ENCODE measurements at regions not wholly inside any gene's neighbourhood (a gene's known extent, or its start where the extent isn't known, plus 50 kb on each side); places are given as distances from the start of the nearest gene placed in this dataset.
A peak's percentile ranks its signal among the peaks of the same experiment; 100 is the strongest.
"Not testable (repeated sequence)": the region's sequence is repeated elsewhere in the genome, so short reads cannot be mapped to it uniquely, and the experiment has no call there.

DNA sequence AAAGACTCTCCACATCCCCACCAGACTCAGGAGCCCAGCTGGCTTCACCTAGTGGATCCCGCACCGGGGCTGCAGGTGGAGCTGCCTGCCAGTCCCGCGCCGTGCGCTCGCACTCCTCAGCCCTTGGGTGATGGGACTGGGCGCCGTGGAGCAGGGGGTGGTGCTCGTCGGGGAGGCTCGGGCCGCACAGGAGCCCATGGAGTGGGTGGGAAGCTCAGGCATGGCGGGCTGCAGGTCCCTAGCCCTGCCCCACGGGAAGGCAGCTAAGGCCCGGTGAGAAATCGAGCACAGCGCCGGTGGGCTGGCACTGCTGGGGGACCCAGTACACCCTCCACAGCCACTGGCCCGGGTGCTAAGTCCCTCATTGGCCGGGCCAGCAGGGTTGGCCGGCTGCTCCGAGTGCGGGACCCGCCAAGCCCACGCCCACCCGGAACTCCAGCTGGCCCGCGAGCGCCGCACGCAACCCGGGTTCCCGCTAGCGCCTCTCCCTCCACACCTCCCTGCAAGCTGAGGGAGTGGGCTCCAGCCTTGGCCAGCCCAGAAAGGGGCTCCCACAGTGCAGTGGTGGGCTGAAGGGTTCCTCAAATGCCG lies 93.2 kb upstream of the CCBE1 start:
- not testable (repeated sequence) for H3K36me3 Mint-ChIP-seq; H3K27ac Mint-ChIP-seq; H3K4me1 Mint-ChIP-seq; H3K9me3 Mint-ChIP-seq; H3K4me3 Mint-ChIP-seq; DNase-seq; ATAC-seq (ENCODE audit: low read depth in 2 of 2)
- peaks cover 5 to 17% (median 12%) of the 10 kb centered on the region in 3 donors for H3K27me3 Mint-ChIP-seq

DNA sequence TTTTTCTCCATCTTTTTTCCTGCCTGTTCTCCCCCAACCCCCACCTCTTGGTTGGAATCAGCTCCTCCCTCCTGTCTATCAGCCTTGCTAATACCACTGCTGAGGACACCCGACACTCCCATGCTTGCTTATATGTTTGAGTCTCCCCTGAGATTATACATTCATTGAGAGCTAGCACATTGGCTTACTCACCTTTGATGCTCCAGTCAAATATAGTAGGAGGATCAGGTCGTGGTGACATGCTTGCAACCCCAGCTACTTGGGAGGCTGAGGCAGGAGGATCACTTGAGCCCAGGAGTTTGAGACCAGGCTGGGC lies 91.5 kb upstream of the CCBE1 start:
- DNase-seq (no peak), ATAC-seq (ENCODE audit: low read depth in 2 of 2) (no peak)
- Mint-ChIP-seq H3K4me1 (no peaks in the 10 kb centered on the region), H3K27me3 (peaks cover 5 to 12% (median 7%) of the 10 kb centered on the region in 3 donors), H3K4me3 (no peak overlapping the region), H3K36me3 (no peaks in the 10 kb centered on the region), H3K9me3 (no peaks in the 10 kb centered on the region), H3K27ac (peak overlapping the region in 2 of 6 donors; percentile 10 to 49)

DNA sequence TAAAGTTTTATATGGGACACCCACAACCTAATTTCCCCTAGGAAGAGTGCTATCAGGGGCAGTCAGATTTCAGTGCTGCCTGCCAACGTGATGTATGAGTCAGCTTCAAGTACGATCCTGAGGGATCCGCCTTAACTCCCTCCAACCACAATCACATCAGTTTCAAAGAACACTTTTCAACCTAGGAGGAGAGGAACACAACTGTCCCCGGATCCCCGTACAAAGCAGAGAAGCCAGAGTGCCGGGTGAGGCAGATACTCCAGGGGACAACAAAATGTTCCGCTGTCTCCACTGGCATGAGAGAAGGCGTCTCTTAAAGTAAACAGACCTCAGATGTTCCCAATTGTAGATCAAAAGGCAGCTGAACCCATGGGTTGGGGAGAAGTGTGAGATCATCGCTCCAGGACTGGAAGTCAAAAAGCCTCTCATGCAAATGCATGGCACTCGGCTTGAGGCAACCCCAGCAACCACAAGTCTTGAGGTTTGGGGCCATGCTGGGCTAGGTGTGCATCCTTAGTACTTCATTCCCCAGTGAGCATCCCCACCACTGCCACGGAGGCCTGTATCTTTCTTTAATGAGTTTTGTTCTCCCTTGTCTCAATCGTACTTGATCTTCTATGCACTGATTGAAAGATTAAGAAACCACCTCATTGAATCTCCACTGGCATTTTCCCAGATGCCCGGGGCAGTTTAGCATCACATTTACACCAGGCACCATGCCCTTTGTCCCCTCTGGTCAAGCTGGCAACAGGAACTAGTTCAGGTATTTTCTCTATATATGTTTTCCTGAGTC lies 91.0 kb upstream of the CCBE1 start:
- peak overlapping the region in 1 of 6 donors; percentile 50 for H3K27ac Mint-ChIP-seq
- ATAC-seq (ENCODE audit: low read depth in 2 of 2) = no peak
- peak overlapping the region in 1 of 8 donors; percentile 22 for H3K4me3 Mint-ChIP-seq

DNA sequence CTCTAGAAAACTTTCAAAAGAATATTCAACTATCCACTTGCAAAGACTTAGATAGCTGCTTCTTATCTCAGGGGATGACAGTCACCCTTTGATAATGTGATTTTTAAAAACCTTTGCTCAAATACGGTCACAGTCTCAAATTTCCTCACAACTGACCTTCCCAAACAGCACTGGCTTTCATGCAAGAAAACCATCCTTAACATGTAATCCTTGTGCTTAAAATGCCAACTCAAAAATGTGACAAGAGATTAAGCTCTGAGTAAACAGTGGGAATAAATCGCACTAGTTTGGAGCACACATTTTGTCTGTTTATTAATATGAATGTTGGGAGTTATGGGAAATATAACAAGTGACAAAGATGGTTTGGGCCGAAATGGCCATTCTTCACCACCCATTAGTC lies 87.5 kb upstream of the CCBE1 start:
- Mint-ChIP-seq H3K27ac (no peak overlapping the region), H3K4me3 (no peak overlapping the region), H3K27me3 (peaks cover 7 to 16% (median 12%) of the 10 kb centered on the region in 3 donors), H3K9me3 (no peaks in the 10 kb centered on the region), H3K36me3 (no peaks in the 10 kb centered on the region), H3K4me1 (peaks cover 0 to 3% (median 0%) of the 10 kb centered on the region in 3 donors)
- no peak for ATAC-seq (ENCODE audit: low read depth in 2 of 2)
- DNase-seq = no peak

More for the DNA sequence above, 91.0 kb upstream of the CCBE1 start:
- H3K4me1 Mint-ChIP-seq = peaks cover 0 to 2% (median 0%) of the 10 kb centered on the region in 3 donors
- peaks cover 8 to 12% (median 12%) of the 10 kb centered on the region in 3 donors for H3K27me3 Mint-ChIP-seq
- DNase-seq = no peak
- no peaks in the 10 kb centered on the region for H3K9me3 Mint-ChIP-seq
- H3K36me3 Mint-ChIP-seq = no peaks in the 10 kb centered on the region

DNA sequence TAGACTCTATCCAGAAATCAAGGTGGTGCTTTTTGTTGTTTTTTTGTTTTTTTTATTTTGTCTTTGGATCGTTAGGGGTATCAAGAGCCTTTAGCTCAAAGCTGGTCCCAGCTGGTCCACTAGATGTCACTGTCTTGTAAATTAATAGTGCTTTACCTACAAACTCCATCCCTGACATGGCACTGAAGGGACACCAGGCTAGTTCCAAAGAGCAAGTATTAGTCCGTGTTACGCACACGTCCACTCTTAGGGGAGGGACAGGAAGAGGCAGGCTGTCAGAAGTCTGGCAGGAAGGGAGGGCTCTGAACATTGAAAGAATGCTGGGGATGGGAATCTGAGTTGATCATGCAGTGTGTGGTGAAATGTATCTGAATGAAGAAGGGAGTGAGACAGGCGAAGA lies 85.9 kb upstream of the CCBE1 start:
- ATAC-seq (ENCODE audit: low read depth in 2 of 2) (no peak), DNase-seq (no peak)
- Mint-ChIP-seq H3K27ac (peak overlapping the region in 2 of 6 donors; percentile 0), H3K36me3 (no peaks in the 10 kb centered on the region), H3K4me3 (no peak overlapping the region), H3K27me3 (peaks cover 4 to 10% (median 7%) of the 10 kb centered on the region in 3 donors), H3K4me1 (peaks cover 0 to 3% (median 0%) of the 10 kb centered on the region in 3 donors), H3K9me3 (no peaks in the 10 kb centered on the region)

DNA sequence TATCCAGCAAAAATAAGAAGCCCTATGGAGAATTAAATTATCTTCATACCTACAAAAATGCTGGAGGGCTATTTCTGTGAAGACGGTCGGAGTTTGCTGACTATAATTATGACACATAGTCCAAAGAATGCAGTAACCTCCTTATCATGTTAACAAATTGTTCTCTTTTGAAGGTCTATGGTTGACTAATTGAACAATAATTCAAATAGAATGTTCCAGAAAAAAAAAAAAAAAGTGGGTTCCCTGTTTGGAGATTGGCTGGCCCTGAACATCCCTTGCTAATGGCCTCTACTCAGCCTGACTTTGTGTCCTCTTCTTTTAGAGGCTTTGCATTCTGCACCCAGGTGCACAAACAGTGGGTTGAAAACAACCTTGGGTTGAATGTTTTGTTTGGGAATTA lies 82.8 kb upstream of the CCBE1 start:
- no peak overlapping the region for H3K4me3 Mint-ChIP-seq
- H3K27ac Mint-ChIP-seq = no peak overlapping the region
- no peak for DNase-seq
- H3K4me1 Mint-ChIP-seq = peaks cover 0 to 3% (median 0%) of the 10 kb centered on the region in 3 donors
- peaks cover 5 to 23% (median 10%) of the 10 kb centered on the region in 3 donors for H3K27me3 Mint-ChIP-seq
- peaks cover 0 to 17% (median 16%) of the 10 kb centered on the region in 7 donors for H3K9me3 Mint-ChIP-seq
- H3K36me3 Mint-ChIP-seq = no peaks in the 10 kb centered on the region
- no peak for ATAC-seq (ENCODE audit: low read depth in 2 of 2)

DNA sequence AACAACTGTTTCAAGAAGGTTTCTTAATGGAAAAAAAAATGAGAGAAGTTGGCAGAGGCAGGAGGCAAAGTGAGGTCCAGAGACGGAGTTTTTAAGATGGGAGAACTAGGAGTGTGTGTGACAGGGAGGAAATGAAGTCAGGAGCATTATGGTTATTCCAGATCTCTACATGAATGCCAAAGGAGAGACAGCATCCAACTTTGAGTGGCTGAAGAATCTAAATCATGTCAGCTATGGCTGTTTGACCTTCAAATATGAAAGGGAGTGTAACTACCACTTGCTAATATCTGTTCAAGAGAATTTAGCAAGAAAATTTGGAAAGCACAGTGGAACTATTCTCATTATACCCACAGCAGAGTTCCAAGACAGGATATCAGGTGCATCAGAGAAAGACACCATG lies 81.2 kb upstream of the CCBE1 start:
- H3K9me3 Mint-ChIP-seq = peaks cover 0 to 21% (median 17%) of the 10 kb centered on the region in 7 donors
- H3K36me3 Mint-ChIP-seq = no peaks in the 10 kb centered on the region
- DNase-seq = no peak
- H3K4me3 Mint-ChIP-seq = no peak overlapping the region
- ATAC-seq (ENCODE audit: low read depth in 2 of 2) = no peak
- peaks cover 13 to 36% (median 18%) of the 10 kb centered on the region in 3 donors for H3K27me3 Mint-ChIP-seq
- H3K27ac Mint-ChIP-seq = no peak overlapping the region
- peaks cover 0 to 3% (median 0%) of the 10 kb centered on the region in 3 donors for H3K4me1 Mint-ChIP-seq

DNA sequence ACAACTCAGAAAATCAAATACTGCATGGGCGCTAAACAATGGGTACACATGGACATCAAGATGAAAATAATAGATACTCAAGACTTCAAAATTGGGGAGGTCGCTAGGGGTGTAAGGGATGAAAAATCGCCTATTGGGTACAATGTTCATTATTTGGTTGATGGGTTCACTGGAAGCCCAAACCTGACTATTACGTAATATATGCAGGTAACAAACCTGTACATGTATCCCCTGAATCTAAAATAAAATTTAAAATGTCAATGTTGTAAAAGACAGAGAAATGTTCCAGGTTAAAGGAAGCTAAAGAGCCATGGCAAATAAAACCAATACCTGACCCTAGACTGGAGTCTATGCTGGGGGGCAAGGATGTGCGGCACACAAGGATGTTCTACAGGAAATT lies 80.4 kb upstream of the CCBE1 start:
- Mint-ChIP-seq H3K36me3 (no peaks in the 10 kb centered on the region), H3K4me1 (no peaks in the 10 kb centered on the region), H3K27me3 (peaks cover 18 to 35% (median 20%) of the 10 kb centered on the region in 3 donors), H3K27ac (no peak overlapping the region), H3K9me3 (peaks cover 0 to 22% (median 17%) of the 10 kb centered on the region in 7 donors), H3K4me3 (no peak overlapping the region)
- no peak for DNase-seq
- no peak for ATAC-seq (ENCODE audit: low read depth in 2 of 2)

DNA sequence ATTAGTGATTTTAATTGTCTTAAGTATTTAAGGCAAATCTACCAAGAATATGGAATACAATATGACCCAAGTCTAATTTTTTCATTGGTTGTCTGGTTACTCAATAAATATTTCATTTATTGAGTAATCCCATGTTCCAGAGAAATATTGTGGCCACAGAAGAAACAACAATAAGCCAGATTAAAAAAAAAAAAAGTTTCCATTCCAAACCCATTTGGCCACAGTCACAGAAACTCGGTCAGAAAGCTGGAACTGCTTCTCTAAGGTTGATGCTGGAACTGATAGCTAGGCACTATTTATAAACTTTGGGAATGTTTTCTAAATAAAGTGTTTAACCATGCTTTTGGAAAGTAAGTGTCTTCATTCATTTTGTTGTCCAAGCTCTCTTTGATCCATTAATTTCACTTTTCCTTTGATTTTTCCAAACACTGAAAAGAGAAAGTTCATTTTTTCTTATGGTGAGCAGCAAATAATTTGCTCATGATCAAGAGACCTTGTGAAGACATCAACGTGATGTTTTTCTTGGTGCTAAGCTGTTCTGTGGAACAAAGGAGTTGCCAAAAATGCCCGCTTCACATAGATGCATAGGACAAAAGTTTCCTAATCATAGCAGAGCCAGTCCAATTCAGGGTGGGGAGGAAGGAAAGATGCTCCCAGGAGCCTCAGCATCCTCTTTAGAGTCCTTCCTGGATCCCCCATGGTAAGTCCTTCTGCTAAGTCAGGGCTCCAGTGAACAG lies 72.1 kb upstream of the CCBE1 start:
- Mint-ChIP-seq H3K4me1 (no peaks in the 10 kb centered on the region), H3K36me3 (peaks cover 0 to 7% of the 10 kb centered on the region in 2 donors), H3K27me3 (peaks cover 27 to 46% (median 37%) of the 10 kb centered on the region in 3 donors), H3K9me3 (peaks cover 0 to 24% (median 5%) of the 10 kb centered on the region in 7 donors), H3K27ac (no peak overlapping the region), H3K4me3 (no peak overlapping the region)
- no peak for DNase-seq
- no peak for ATAC-seq (ENCODE audit: low read depth in 2 of 2)

DNA sequence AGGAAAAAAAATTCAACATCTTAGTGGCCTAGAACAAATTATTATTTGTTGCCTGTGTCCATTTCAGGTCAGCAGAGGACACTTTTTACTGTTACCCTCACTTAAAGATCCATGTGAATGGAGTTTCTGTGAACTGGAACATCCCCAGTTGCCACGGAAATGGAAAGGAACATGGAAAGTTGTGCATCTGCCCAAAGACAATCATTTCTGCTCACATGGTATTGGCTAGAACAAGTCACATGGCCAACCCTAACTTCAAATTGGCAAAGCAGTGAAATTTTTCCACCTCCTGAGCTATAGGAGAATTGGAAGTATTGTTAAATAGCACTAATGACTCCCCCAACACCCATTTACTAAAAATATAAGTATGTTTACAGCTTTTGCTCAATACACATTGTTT lies 71.2 kb upstream of the CCBE1 start:
- ATAC-seq (ENCODE audit: low read depth in 2 of 2) = no peak
- H3K27me3 Mint-ChIP-seq = peaks cover 19 to 37% (median 28%) of the 10 kb centered on the region in 3 donors

DNA sequence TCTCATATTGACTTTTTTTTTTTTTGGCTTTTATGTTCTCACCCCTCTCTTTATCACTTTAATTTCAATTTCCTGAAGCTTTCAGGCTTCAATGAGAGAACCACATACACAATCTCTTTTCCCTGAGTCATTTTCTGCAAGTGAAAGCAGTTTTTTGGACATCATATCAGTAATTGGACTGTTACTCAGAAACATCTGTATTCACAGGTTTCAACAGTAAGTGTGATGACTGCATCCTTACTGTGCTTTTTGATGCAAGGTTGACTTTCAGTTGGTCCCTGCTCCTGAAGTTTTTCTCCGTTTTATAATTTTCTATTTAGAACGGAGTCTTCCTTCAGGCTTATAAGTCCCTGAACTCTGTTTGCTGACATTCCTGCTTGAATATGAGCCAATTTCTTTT lies 70.5 kb upstream of the CCBE1 start:
- H3K27me3 Mint-ChIP-seq = peaks cover 13 to 37% (median 23%) of the 10 kb centered on the region in 3 donors
- no peaks in the 10 kb centered on the region for H3K4me1 Mint-ChIP-seq
- H3K27ac Mint-ChIP-seq = no peak overlapping the region
- DNase-seq (no peak), ATAC-seq (ENCODE audit: low read depth in 2 of 2) (no peak)
- peaks cover 0 to 7% of the 10 kb centered on the region in 2 donors for H3K36me3 Mint-ChIP-seq
- H3K4me3 Mint-ChIP-seq = no peak overlapping the region
- H3K9me3 Mint-ChIP-seq = peaks cover 0 to 24% (median 3%) of the 10 kb centered on the region in 7 donors

More for the DNA sequence above, 71.2 kb upstream of the CCBE1 start:
- Mint-ChIP-seq H3K4me1 (no peaks in the 10 kb centered on the region), H3K9me3 (peaks cover 0 to 24% (median 4%) of the 10 kb centered on the region in 7 donors), H3K4me3 (no peak overlapping the region), H3K36me3 (peaks cover 0 to 7% of the 10 kb centered on the region in 2 donors), H3K27ac (no peak overlapping the region)
- DNase-seq = no peak

DNA sequence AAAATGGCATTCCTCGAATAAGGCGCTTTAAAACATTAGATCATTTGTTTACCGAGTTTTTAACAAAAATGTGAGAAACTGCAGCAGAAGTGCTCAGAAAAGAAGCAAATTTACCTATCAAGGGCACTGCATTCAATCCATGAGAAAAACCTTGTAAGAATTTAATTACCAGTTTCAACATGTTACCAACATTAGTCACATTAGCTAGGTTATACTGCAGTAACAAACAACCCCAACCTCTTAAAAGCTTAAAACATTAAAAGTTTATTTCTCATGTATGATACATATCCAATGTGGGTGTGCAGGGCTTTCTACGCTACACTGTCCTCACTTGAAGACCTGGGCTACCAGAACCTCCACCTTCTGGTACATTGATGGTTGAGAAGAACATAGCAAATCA lies 68.1 kb upstream of the CCBE1 start:
- no peak for DNase-seq
- Mint-ChIP-seq H3K27ac (no peak overlapping the region), H3K9me3 (peaks cover 0 to 24% (median 6%) of the 10 kb centered on the region in 7 donors), H3K4me3 (no peak overlapping the region), H3K27me3 (peaks cover 12 to 33% (median 13%) of the 10 kb centered on the region in 3 donors), H3K4me1 (no peaks in the 10 kb centered on the region), H3K36me3 (peaks cover 0 to 7% of the 10 kb centered on the region in 2 donors)
- no peak for ATAC-seq (ENCODE audit: low read depth in 2 of 2)

DNA sequence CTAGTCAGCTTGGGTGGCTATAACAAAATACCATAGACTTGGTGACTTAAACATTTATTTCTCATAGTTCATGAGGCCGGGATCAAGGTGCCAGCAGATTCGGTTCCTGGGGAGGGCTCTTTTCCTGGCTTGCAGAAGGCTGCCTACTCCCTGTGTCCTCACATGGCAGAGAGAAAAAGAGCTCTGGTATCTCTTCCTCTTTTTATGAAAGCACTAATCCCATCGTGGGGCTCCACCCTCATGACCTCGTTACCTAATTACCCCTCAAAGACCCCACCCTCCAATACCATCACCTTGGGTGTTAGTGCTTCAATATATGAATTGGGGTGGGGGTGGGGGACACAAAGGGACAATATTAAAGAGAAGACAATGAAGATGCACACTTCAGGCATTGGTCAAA lies 67.1 kb upstream of the CCBE1 start:
- Mint-ChIP-seq H3K4me3 (no peak overlapping the region), H3K27ac (no peak overlapping the region), H3K36me3 (peaks cover 0 to 7% of the 10 kb centered on the region in 2 donors), H3K27me3 (peaks cover 5 to 24% (median 8%) of the 10 kb centered on the region in 3 donors), H3K4me1 (no peaks in the 10 kb centered on the region), H3K9me3 (peaks cover 0 to 24% (median 6%) of the 10 kb centered on the region in 7 donors)
- DNase-seq (no peak), ATAC-seq (ENCODE audit: low read depth in 2 of 2) (no peak)
